GM18508 (cell line): ENCODE measurements at regions not wholly inside any gene's neighbourhood (a gene's known extent, or its start where the extent isn't known, plus 50 kb on each side); places are given as distances from the start of the nearest gene placed in this dataset.
"Not testable (repeated sequence)": the region's sequence is repeated elsewhere in the genome, so short reads cannot be mapped to it uniquely, and the experiment has no call there.

ENCODE experiments used
- ATAC-seq: cut with Tn5 transposase; IDR thresholded peaks from one replicate; pipeline ENCODE4 v1.9.1; 2021; ENCODE audit warnings: moderate number of reproducible peaks; ENCODE audit not compliant: insufficient read depth, unreplicated experiment

- ATAC-seq = not testable (repeated sequence)
Observed at GRCh38 chr16:18263046-18263445, 73.5 kb downstream of the NPIPA8 start.

- not testable (repeated sequence) for ATAC-seq
Observed at GRCh38 chr16:18261848-18262247, 74.7 kb downstream of the NPIPA8 start.

GRCh38 chr16:18259496-18260176, 76.9 kb downstream of the NPIPA8 start:
- ATAC-seq = not testable (repeated sequence)

- not testable (repeated sequence) for ATAC-seq
Observed at GRCh38 chr16:18252943-18253342, 83.6 kb downstream of the NPIPA8 start.

GRCh38 chr16:18230505-18230904, 106.0 kb downstream of the NPIPA8 start:
- ATAC-seq = not testable (repeated sequence)

- not testable (repeated sequence) for ATAC-seq
Observed at GRCh38 chr16:18222054-18223009, 114.2 kb downstream of the NPIPA8 start.

GRCh38 chr16:18217741-18218140, 118.8 kb downstream of the NPIPA8 start:
- not testable (repeated sequence) for ATAC-seq

GRCh38 chr16:18216814-18217213, 119.7 kb downstream of the NPIPA8 start:
- not testable (repeated sequence) for ATAC-seq

- ATAC-seq = not testable (repeated sequence)
Observed at GRCh38 chr16:18213810-18214209, 122.7 kb downstream of the NPIPA8 start.

- not testable (repeated sequence) for ATAC-seq
Observed at GRCh38 chr16:18211505-18211904, 125.0 kb downstream of the NPIPA8 start.

GRCh38 chr16:18204786-18205185, 131.8 kb downstream of the NPIPA8 start:
- not testable (repeated sequence) for ATAC-seq

- not testable (repeated sequence) for ATAC-seq
Observed at GRCh38 chr16:18204309-18204708, 132.2 kb downstream of the NPIPA8 start.

GRCh38 chr16:18201511-18201910, 135.0 kb downstream of the NPIPA8 start:
- ATAC-seq = not testable (repeated sequence)

- not testable (repeated sequence) for ATAC-seq
Observed at GRCh38 chr16:18192389-18192788, 144.1 kb downstream of the NPIPA8 start.

GRCh38 chr16:18190179-18190578, 146.4 kb downstream of the NPIPA8 start:
- ATAC-seq = not testable (repeated sequence)

- ATAC-seq = not testable (repeated sequence)
Observed at GRCh38 chr16:18184755-18185154, 151.8 kb downstream of the NPIPA8 start.

- ATAC-seq = not testable (repeated sequence)
Observed at GRCh38 chr16:18181028-18181427, 155.5 kb downstream of the NPIPA8 start.

- not testable (repeated sequence) for ATAC-seq
Observed at GRCh38 chr16:18173945-18174497, 162.5 kb downstream of the NPIPA8 start.

GRCh38 chr16:18162293-18162692, 174.2 kb downstream of the NPIPA8 start:
- ATAC-seq = not testable (repeated sequence)

GRCh38 chr16:18161224-18161623, 175.3 kb downstream of the NPIPA8 start:
- not testable (repeated sequence) for ATAC-seq

GRCh38 chr16:18159185-18159584, 177.4 kb downstream of the NPIPA8 start:
- ATAC-seq = not testable (repeated sequence)
